ENCODE measurements at regions not wholly inside any gene's neighbourhood (a gene's known extent, or its start where the extent isn't known, plus 50 kb on each side); places are given as distances from the start of the nearest gene placed in this dataset.

- no peak for DNase-seq
Measured at GRCh38 chr19:30161021-30161655, 211.0 kb upstream of the ZNF536 start.

GRCh38 chr19:30161770-30162169, 210.4 kb upstream of the ZNF536 start:
- H3K9me3 ChIP-seq: no peaks in the 10 kb centered on the region
- H3K36me3 ChIP-seq: no peaks in the 10 kb centered on the region
- H3K4me3 ChIP-seq: no peak overlapping the region
- no peak for ATAC-seq (ENCODE audit: low FRiP score in 2 of 2)
- DNase-seq: no peak
- no peaks in the 10 kb centered on the region for H3K4me1 ChIP-seq
- no peak for TF ChIP-seq EP300 (IDR thresholded peaks at IDR 0.05)
- TF ChIP-seq POLR2A (IDR thresholded peaks at IDR 0.05): no peak
- TF ChIP-seq POLR2AphosphoS5 (IDR thresholded peaks at IDR 0.05): no peak
- TF ChIP-seq CTCF (IDR thresholded peaks at IDR 0.05): no peak
- H3K27ac ChIP-seq: no peak overlapping the region
- WGBS, 2 donors: 82 to 100% methylated on average over 4 to 5 of the region's 5 CpGs
- H3K27me3 ChIP-seq: no peaks in the 10 kb centered on the region

More at GRCh38 chr19:30161021-30161655, 211.0 kb upstream of the ZNF536 start:
- H3K36me3 ChIP-seq: no peaks in the 10 kb centered on the region
- no peak overlapping the region for H3K27ac ChIP-seq
- H3K27me3 ChIP-seq: no peaks in the 10 kb centered on the region
- no peak overlapping the region for H3K4me3 ChIP-seq
- no peak for TF ChIP-seq EP300 (IDR thresholded peaks at IDR 0.05)
- no peak for TF ChIP-seq CTCF (IDR thresholded peaks at IDR 0.05)
- no peak for TF ChIP-seq POLR2AphosphoS5 (IDR thresholded peaks at IDR 0.05)
- no peak for TF ChIP-seq POLR2A (IDR thresholded peaks at IDR 0.05)
- H3K4me1 ChIP-seq: no peaks in the 10 kb centered on the region
- WGBS, 2 donors: 83 to 85% methylated on average over 7 of the region's 7 CpGs
- no peaks in the 10 kb centered on the region for H3K9me3 ChIP-seq
- no peak for ATAC-seq (ENCODE audit: low FRiP score in 2 of 2)

- no peak overlapping the region for H3K27ac ChIP-seq
- H3K36me3 ChIP-seq: no peaks in the 10 kb centered on the region
- no peaks in the 10 kb centered on the region for H3K4me1 ChIP-seq
- DNase-seq (no peak), ATAC-seq (ENCODE audit: low FRiP score in 2 of 2) (no peak)
- H3K9me3 ChIP-seq: no peaks in the 10 kb centered on the region
- H3K27me3 ChIP-seq: no peaks in the 10 kb centered on the region
- WGBS, 2 donors: 81 to 92% methylated on average over 5 of the region's 5 CpGs
- H3K4me3 ChIP-seq: no peak overlapping the region
- no peak for TF ChIP-seq POLR2AphosphoS5 (IDR thresholded peaks at IDR 0.05)
- no peak for TF ChIP-seq POLR2A (IDR thresholded peaks at IDR 0.05)
- TF ChIP-seq CTCF (IDR thresholded peaks at IDR 0.05): no peak
- TF ChIP-seq EP300 (IDR thresholded peaks at IDR 0.05): no peak
Measured at GRCh38 chr19:30162718-30163117, 209.5 kb upstream of the ZNF536 start.

GRCh38 chr19:30163663-30164062, 208.5 kb upstream of the ZNF536 start:
- Histone ChIP-seq H3K9me3 (no peaks in the 10 kb centered on the region), H3K4me1 (no peaks in the 10 kb centered on the region), H3K36me3 (no peaks in the 10 kb centered on the region), H3K4me3 (no peak overlapping the region), H3K27ac (no peak overlapping the region), H3K27me3 (no peaks in the 10 kb centered on the region)
- no peak for DNase-seq
- 58 to 61% methylated on average over 6 to 7 of the region's 7 CpGs for WGBS, 2 donors
- no peak for TF ChIP-seq CTCF (IDR thresholded peaks at IDR 0.05)
- TF ChIP-seq EP300 (IDR thresholded peaks at IDR 0.05): no peak
- no peak for TF ChIP-seq POLR2A (IDR thresholded peaks at IDR 0.05)
- TF ChIP-seq POLR2AphosphoS5 (IDR thresholded peaks at IDR 0.05): no peak
- ATAC-seq (ENCODE audit: low FRiP score in 2 of 2): no peak

- H3K36me3 ChIP-seq: no peaks in the 10 kb centered on the region
- H3K4me1 ChIP-seq: no peaks in the 10 kb centered on the region
- H3K4me3 ChIP-seq: no peak overlapping the region
- no peaks in the 10 kb centered on the region for H3K9me3 ChIP-seq
- WGBS, 2 donors: 88 to 89% methylated on average over 7 to 10 of the region's 10 CpGs
- no peak for DNase-seq
- ATAC-seq (ENCODE audit: low FRiP score in 2 of 2): no peak
- H3K27ac ChIP-seq: no peak overlapping the region
- no peaks in the 10 kb centered on the region for H3K27me3 ChIP-seq
- TF ChIP-seq CTCF (IDR thresholded peaks at IDR 0.05): no peak
- no peak for TF ChIP-seq EP300 (IDR thresholded peaks at IDR 0.05)
- no peak for TF ChIP-seq POLR2A (IDR thresholded peaks at IDR 0.05)
- TF ChIP-seq POLR2AphosphoS5 (IDR thresholded peaks at IDR 0.05): no peak
Measured at GRCh38 chr19:30165228-30165813, 206.9 kb upstream of the ZNF536 start.

All from upper lobe of left lung (tissue), 6 donors.